Liver (tissue), 8 donors: ENCODE measurements at regions not wholly inside any gene's neighbourhood (a gene's known extent, or its start where the extent isn't known, plus 50 kb on each side); places are given as distances from the start of the nearest gene placed in this dataset.

Experiments used
- DNase-seq: peaks from one replicate; pipeline ENCODE4 v3.0.0-alpha.2; 2017; ENCODE audit warnings: low spot score
- H3K27ac ChIP-seq, 2 donors: one replicate each; pipeline ENCODE4 v1.7.0; 2013; ENCODE audit warnings: inconsistent platforms in 2 of 2, low read length in 2 of 2, control low read depth in 1 of 2, low read depth in 1 of 2, mild to moderate bottlenecking in 1 of 2
- H3K27me3 ChIP-seq, 4 donors: one replicate each; pipeline versions ENCODE4 v1.6.1 to v1.7.0; 2013; ENCODE audit warnings: low read length in 3 of 4, inconsistent platforms in 1 of 4, mild to moderate bottlenecking in 1 of 4, moderate library complexity in 1 of 4; ENCODE audit not compliant: control insufficient read depth in 4 of 4, insufficient read depth in 4 of 4
- H3K36me3 ChIP-seq, 4 donors: one replicate each; pipeline versions ENCODE4 v1.6.1 to v1.7.0; 2013; ENCODE audit warnings: low read length in 3 of 4, mild to moderate bottlenecking in 3 of 4, low read depth in 1 of 4, moderate library complexity in 1 of 4; ENCODE audit not compliant: control insufficient read depth in 4 of 4, insufficient read depth in 3 of 4
- H3K4me1 ChIP-seq, 4 donors: one replicate each; pipeline versions ENCODE4 v1.6.1 to v1.7.0; 2013; ENCODE audit warnings: low read length in 3 of 4, mild to moderate bottlenecking in 3 of 4, moderate library complexity in 1 of 4; ENCODE audit not compliant: control insufficient read depth in 4 of 4, insufficient read depth in 4 of 4
- H3K4me3 ChIP-seq, 3 donors: one replicate each; pipeline versions ENCODE4 v1.6.1 to v1.7.0; 2013; ENCODE audit warnings: low read length in 3 of 3, control low read depth in 1 of 3, low read depth in 1 of 3, mild to moderate bottlenecking in 1 of 3
- H3K9ac ChIP-seq, 2 donors: one replicate each; pipeline ENCODE4 v1.7.0; 2013; ENCODE audit warnings: low read length in 2 of 2, mild to moderate bottlenecking in 2 of 2, moderate library complexity in 2 of 2, control low read depth in 1 of 2, low read depth in 1 of 2
- H3K9me3 ChIP-seq, 4 donors: one replicate each; pipeline versions ENCODE4 v1.6.1 to v1.7.0; 2013; ENCODE audit warnings: low read length in 3 of 4; ENCODE audit not compliant: control insufficient read depth in 4 of 4
- ATF3 ChIP-seq: IDR thresholded peaks from 2 replicates; pipeline ENCODE4 v1.6.1; 2016; ENCODE audit warnings: antibody characterized with exemption
- CTCF ChIP-seq: fragments of 150-350 bp; IDR thresholded peaks from 2 replicates; pipeline ENCODE4 v1.5.1; 2017; ENCODE audit warnings: improper control_type of control experiment, low read depth, low read length; ENCODE audit not compliant: missing input control
- EGR1 ChIP-seq, 2 donors: IDR thresholded peaks; 2 replicates each; pipeline ENCODE4 v1.6.1; 2016 to 2018; ENCODE audit warnings: antibody characterized with exemption in 2 of 2, low read depth in 2 of 2
- FOXA1 ChIP-seq: IDR thresholded peaks from 2 replicates; pipeline ENCODE4 v1.6.1; 2016; ENCODE audit warnings: antibody characterized with exemption
- FOXA2 ChIP-seq: IDR thresholded peaks from 2 replicates; pipeline ENCODE4 v1.6.1; 2016; ENCODE audit warnings: antibody characterized with exemption
- GABPA ChIP-seq, 2 donors: IDR thresholded peaks in 1 of 2; conservative IDR thresholded peaks in 1 of 2; 2 replicates each; pipeline ENCODE4 v1.6.1; 2016; ENCODE audit warnings: antibody characterized with exemption in 2 of 2, mild to moderate bottlenecking in 1 of 2, moderate library complexity in 1 of 2
- HNF4A ChIP-seq, 2 donors: conservative IDR thresholded peaks; 2 replicates each; pipeline ENCODE4 v1.6.1; 2016; ENCODE audit warnings: antibody characterized with exemption in 2 of 2, mild to moderate bottlenecking in 2 of 2
- HNF4G ChIP-seq: IDR thresholded peaks from 2 replicates; pipeline ENCODE4 v1.6.1; 2016; ENCODE audit warnings: antibody characterized with exemption
- JUND ChIP-seq, 2 donors: IDR thresholded peaks; 2 replicates each; pipeline ENCODE4 v1.6.1; 2016; ENCODE audit warnings: antibody characterized with exemption in 2 of 2
- MAX ChIP-seq: IDR thresholded peaks from 2 replicates; pipeline ENCODE4 v1.6.1; 2016; ENCODE audit warnings: antibody characterized with exemption
- NR2F2 ChIP-seq: IDR thresholded peaks from 2 replicates; pipeline ENCODE4 v1.6.1; 2016; ENCODE audit warnings: antibody characterized with exemption
- RAD21 ChIP-seq, 2 donors: IDR thresholded peaks; 2 replicates each; pipeline ENCODE4 v1.6.1; 2016; ENCODE audit warnings: antibody characterized with exemption in 2 of 2, mild to moderate bottlenecking in 2 of 2
- REST ChIP-seq: IDR thresholded peaks from 2 replicates; pipeline ENCODE4 v1.6.1; 2016; ENCODE audit warnings: antibody characterized with exemption, mild to moderate bottlenecking
- RXRA ChIP-seq, 2 donors: IDR thresholded peaks; 2 replicates each; pipeline ENCODE4 v1.6.1; 2017 to 2018; ENCODE audit warnings: antibody characterized with exemption in 2 of 2, mild to moderate bottlenecking in 1 of 2
- SP1 ChIP-seq: IDR thresholded peaks from 2 replicates; pipeline ENCODE4 v1.6.1; 2018; ENCODE audit warnings: antibody characterized with exemption, mild to moderate bottlenecking
- TAF1 ChIP-seq: conservative IDR thresholded peaks from 2 replicates; pipeline ENCODE4 v1.6.1; 2016; ENCODE audit warnings: antibody characterized with exemption, mild to moderate bottlenecking
- YY1 ChIP-seq: IDR thresholded peaks from 2 replicates; pipeline ENCODE4 v1.6.1; 2016; ENCODE audit warnings: antibody characterized with exemption, mild to moderate bottlenecking
- ZBTB33 ChIP-seq: IDR thresholded peaks from 2 replicates; pipeline ENCODE4 v1.6.1; 2016; ENCODE audit warnings: antibody characterized with exemption
- WGBS: extraction: QIAGEN DNeasy Blood & Tissue Kit; methylation state at CpG from one replicate; pipeline ENCODE4 v1.1.7; 2013; 5-methylcytosine and 5-hydroxymethylcytosine counted together
- donor health status: healthy.
- donor health status: healthy.
- donor health status: healthy.
- donor health status: healthy.
- donor health status: healthy.

DNA sequence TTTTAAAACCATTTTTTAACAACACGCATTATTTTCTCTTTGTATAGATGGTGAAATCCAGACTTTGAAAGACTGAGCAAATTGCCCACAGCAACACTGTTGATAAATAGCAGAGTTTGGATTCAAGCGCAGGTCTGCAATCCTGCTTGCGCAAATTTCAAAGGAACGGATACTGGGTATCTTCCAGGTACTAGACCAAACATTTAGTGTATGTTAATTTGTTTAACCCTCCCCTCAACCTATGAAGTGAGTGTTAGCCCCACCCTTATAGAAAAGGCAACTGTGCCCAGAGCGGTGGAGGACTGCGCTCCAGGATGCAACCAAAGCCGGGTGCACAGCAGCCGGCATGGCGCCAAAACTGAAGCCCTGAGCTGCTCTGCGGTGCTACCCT is 103.8 kb downstream of the CPN2 start:
- no peaks in the 10 kb centered on the region for H3K9me3 ChIP-seq
- H3K27ac ChIP-seq: peak overlapping the region; percentile 69 to 91
- peak overlapping the region; percentile 30 to 69 (median 52) for H3K4me3 ChIP-seq
- peak; percentile 18 to 73 for TF ChIP-seq EGR1 (IDR thresholded peaks at IDR 0.05; ENCODE audit: low read depth in 2 of 2)
- TF ChIP-seq FOXA1: peak; percentile 67
- peak in 1 of 2 donors; percentile 60 for TF ChIP-seq RAD21 (IDR thresholded peaks at IDR 0.05)
- no peak for TF ChIP-seq CTCF
- peak; percentile 94 for TF ChIP-seq MAX
- TF ChIP-seq REST: peak; percentile 92
- TF ChIP-seq HNF4A (conservative IDR thresholded peaks at IDR 0.05): peak; percentile 93 to 95
- TF ChIP-seq HNF4G: peak; percentile 67
- TF ChIP-seq NR2F2: no peak
- TF ChIP-seq JUND (IDR thresholded peaks at IDR 0.05): peak in 1 of 2 donors; percentile 82
- peak; percentile 84 to 94 for TF ChIP-seq RXRA (IDR thresholded peaks at IDR 0.05)
- peak in 1 of 2 donors; percentile 59 for TF ChIP-seq GABPA (IDR thresholded peaks at IDR 0.05 in 1 of 2, conservative IDR thresholded peaks at IDR 0.05 in 1 of 2)
- peak; percentile 93 for TF ChIP-seq ZBTB33
- peak; percentile 68 for TF ChIP-seq TAF1
- TF ChIP-seq YY1: peak; percentile 83
- peak; percentile 92 for TF ChIP-seq SP1
- TF ChIP-seq FOXA2: peak; percentile 39
- peak; percentile 79 for TF ChIP-seq ATF3
- DNase-seq: no peak
- 47% methylated on average over 10 of the region's 10 CpGs for WGBS
- H3K9ac ChIP-seq: peak overlapping the region in 1 of 2 donors; percentile 89
- H3K36me3 ChIP-seq: no peaks in the 10 kb centered on the region
- H3K4me1 ChIP-seq: peaks cover 13 to 61% (median 47%) of the 10 kb centered on the region in 4 donors
- H3K27me3 ChIP-seq: no peaks in the 10 kb centered on the region
